Psoas muscle (tissue), 7 donors: ENCODE measurements at regions not wholly inside any gene's neighbourhood (a gene's known extent, or its start where the extent isn't known, plus 50 kb on each side); places are given as distances from the start of the nearest gene placed in this dataset.
"Not testable (repeated sequence)": the region's sequence is repeated elsewhere in the genome, so short reads cannot be mapped to it uniquely, and the experiment has no call there.

ENCODE experiments used
- ATAC-seq, 4 donors: fragments of 200-7000 bp; cut with Tn5 transposase; one replicate each; pipeline ENCODE4 v1.9.1; 2020; ENCODE audit warnings: moderate library complexity in 3 of 4, mild to moderate bottlenecking in 2 of 4
- DNase-seq, 2 donors: peaks; one replicate each; pipeline ENCODE4 v3.0.0-alpha.2; 2020
- H3K27ac ChIP-seq: fragments of 200-600 bp; one replicate; pipeline ENCODE4 v1.8.0; 2022
- H3K27me3 ChIP-seq, 3 donors: fragments of 200-600 bp in 1 of 3; one replicate each; pipeline versions ENCODE4 v1.6.1 to v1.8.0; 2013 to 2022; ENCODE audit warnings: low read length in 2 of 3, mild to moderate bottlenecking in 2 of 3, moderate library complexity in 1 of 3; ENCODE audit not compliant: insufficient read depth in 3 of 3
- H3K36me3 ChIP-seq, 2 donors: fragments of 200-600 bp in 1 of 2; one replicate each; pipeline versions ENCODE4 v1.6.1 to v1.8.0; 2013 to 2022; ENCODE audit warnings: low read depth in 1 of 2, mild to moderate bottlenecking in 1 of 2, moderate library complexity in 1 of 2; ENCODE audit not compliant: insufficient read depth in 1 of 2
- H3K4me1 ChIP-seq: fragments of 200-600 bp; one replicate; pipeline ENCODE4 v1.8.0; 2022
- H3K4me3 ChIP-seq: fragments of 200-600 bp; one replicate; pipeline ENCODE4 v1.8.0; 2022; ENCODE audit warnings: mild to moderate bottlenecking
- H3K9me3 ChIP-seq: fragments of 200-600 bp; one replicate; pipeline ENCODE4 v1.8.0; 2022
- WGBS, 3 donors: extraction: QIAGEN DNeasy Blood & Tissue Kit; methylation state at CpG; one replicate each; pipeline versions ENCODE4 v1.1.6 to v1.1.7; 2013; 5-methylcytosine and 5-hydroxymethylcytosine counted together
- intact Hi-C, 2 donors: fragments of 100-400 bp; cut with DNase I; formaldehyde crosslinking; loops; one replicate each; pipeline versions ENCODE4 v1.11.0 to v1.14.2; 2022
- TF ChIP-seq, protein P1 (sequence below): fragments of 200-600 bp; IDR thresholded peaks from one replicate; pipeline ENCODE4 v1.8.0; 2022; ENCODE audit warnings: antibody characterized with exemption
- donor health status: healthy with polysubstance abuse.
- donor health status: DM: no; HTN: no; CAD: no; lungs with moderate emphysema.
- donor health status: Bipolar disorder and iron deficiency.
- donor health status: healthy.
- donor health status: DM: yes; HTN: yes; CAD: no.
- donor health status: DM: no; HTN: no; CAD: no.
- donor health status: DM: yes; HTN: yes; CAD: no.

DNA sequence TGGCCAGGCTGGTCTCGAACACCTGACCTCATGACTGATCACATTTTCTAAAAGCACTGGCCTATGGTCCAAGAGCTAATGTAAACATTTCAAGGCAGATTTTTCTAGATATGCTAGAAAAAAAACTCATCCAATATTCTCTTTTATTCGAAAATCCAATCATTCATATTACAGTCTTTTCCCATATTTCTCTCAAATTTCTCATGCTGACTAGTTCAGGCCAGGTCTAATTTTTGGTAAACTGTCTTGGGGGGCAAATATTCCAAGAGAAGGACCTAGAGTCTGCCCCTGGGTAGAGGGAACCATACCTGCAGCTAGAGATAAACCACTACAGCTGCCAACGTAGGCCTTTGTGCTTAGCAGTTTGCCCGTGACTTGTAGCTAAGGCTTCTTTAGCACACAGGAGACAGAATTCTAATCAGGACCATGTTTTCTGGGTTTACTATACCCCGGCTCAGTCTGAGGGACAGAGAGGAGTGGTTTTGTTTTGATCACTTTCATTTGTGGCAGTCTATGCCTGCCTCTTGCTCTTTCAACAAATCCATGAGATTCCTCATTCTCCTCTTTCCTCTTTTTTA, 71.8 kb upstream of the CITED2 start:
- ATAC-seq (no peak), DNase-seq (no peak)
- 89 to 97% (median 96%) methylated on average over 5 of the region's 5 CpGs for WGBS, 3 donors
- TF ChIP-seq, protein P1, sequence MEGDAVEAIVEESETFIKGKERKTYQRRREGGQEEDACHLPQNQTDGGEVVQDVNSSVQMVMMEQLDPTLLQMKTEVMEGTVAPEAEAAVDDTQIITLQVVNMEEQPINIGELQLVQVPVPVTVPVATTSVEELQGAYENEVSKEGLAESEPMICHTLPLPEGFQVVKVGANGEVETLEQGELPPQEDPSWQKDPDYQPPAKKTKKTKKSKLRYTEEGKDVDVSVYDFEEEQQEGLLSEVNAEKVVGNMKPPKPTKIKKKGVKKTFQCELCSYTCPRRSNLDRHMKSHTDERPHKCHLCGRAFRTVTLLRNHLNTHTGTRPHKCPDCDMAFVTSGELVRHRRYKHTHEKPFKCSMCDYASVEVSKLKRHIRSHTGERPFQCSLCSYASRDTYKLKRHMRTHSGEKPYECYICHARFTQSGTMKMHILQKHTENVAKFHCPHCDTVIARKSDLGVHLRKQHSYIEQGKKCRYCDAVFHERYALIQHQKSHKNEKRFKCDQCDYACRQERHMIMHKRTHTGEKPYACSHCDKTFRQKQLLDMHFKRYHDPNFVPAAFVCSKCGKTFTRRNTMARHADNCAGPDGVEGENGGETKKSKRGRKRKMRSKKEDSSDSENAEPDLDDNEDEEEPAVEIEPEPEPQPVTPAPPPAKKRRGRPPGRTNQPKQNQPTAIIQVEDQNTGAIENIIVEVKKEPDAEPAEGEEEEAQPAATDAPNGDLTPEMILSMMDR: no peak
- Histone ChIP-seq H3K27me3 (no peaks in the 10 kb centered on the region), H3K36me3 (no peaks in the 10 kb centered on the region), H3K4me3 (no peak overlapping the region), H3K4me1 (no peaks in the 10 kb centered on the region), H3K9me3 (no peaks in the 10 kb centered on the region), H3K27ac (no peak overlapping the region)
- intact Hi-C loops: no loop called here

DNA sequence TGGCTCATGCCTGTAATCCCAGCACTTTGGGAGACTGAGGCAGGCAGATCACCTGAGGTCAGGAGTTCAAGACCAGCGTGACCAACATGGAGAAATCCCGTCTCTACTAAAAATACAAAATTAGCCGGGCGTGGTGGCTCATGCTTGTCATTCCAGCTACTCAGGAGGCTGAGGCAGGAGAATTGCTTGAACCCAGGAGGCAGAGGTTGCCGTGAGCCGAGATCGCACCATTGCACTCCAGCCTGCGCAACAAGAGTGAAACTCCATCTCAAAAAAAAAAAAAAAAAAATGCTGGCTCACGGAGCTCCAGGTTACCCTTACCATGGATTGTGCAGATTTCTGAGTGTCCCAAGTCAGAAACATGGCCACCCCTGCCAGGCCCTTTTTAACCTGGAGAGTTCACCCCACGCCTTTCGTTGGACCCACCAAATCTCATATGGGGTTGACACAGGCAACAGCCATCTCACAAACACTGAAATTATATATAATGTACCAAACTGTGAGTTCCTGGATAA, 69.9 kb upstream of the CITED2 start:
- DNase-seq, H3K4me3 ChIP-seq, H3K27me3 ChIP-seq, intact Hi-C loops, H3K36me3 ChIP-seq, H3K4me1 ChIP-seq, H3K9me3 ChIP-seq, H3K27ac ChIP-seq, ATAC-seq: not testable (repeated sequence)
- WGBS, 3 donors: 94 to 96% (median 94%) methylated on average over 11 of the region's 11 CpGs

DNA sequence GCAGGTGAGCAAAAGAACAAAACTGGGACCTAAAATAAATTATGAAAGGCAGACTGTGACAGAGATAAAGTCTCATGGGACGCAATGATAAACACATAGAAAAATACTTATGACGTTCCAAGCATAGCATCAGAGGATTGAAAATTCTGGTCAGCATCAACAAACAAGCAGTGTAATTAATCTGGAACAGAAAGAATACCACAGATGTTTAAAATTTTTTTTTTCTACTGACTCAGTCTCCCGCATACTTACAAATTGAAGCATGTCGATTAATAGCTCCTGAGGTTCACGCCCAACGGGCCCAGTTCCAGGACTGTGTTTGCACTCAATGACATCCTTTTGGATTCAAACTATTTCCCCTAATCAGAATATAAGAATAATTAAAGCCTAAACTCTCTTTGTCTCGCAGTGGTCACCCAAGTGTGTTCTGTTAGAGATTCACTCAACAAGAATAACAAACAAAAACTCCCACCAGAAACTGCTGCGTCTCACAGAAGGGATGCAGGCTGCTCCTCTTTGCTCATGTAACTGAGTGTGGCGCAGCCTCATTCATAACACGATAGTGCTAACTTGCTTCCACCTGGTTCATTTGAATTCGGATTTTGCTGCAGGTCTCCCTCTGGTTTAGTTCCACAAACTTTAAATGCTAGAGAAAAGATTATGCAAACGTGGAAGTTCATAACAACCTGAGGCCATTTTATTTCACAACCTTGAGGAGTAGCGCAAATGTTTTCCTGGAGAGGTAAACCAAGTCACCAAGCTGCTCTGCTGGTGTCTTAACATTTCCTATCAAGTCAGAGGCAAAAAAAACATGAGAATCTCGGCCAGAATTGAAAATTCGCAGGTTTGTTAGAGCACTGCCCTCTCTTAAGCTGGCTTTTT, 69.0 kb upstream of the CITED2 start:
- intact Hi-C loops: no loop called here
- no peaks in the 10 kb centered on the region for H3K36me3 ChIP-seq

DNA sequence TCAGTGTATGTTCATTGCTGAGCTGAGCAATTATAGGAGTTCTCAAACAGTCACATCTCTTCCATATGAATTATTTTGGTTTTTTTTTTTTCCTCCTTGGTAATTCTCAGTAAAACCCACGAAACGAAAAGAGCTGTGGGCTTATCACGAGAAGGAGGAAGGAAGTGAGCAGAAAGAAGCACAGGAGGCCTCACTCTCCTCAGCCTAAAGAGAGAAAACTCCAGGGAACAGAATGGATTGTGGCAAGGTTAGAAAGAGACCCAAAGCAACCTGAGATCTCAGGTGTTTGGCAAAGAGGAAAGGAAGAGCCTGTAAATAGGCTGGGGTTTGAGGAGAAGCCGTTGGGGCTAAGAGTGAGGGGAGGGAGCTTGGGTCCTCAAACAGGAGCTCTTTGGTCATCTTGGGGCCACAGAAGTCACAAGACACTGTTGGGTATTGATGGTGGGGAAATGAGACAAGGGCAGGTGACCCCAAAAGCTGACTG, 67.8 kb upstream of the CITED2 start:
- Histone ChIP-seq H3K4me3 (no peak overlapping the region), H3K4me1 (no peaks in the 10 kb centered on the region), H3K27ac (no peak overlapping the region), H3K9me3 (no peaks in the 10 kb centered on the region), H3K36me3 (no peaks in the 10 kb centered on the region), H3K27me3 (no peaks in the 10 kb centered on the region)
- intact Hi-C loops: no loop called here
- no peak for DNase-seq
- ATAC-seq: no peak
- WGBS, 3 donors: 63 to 80% (median 67%) methylated on average over 4 of the region's 4 CpGs
- TF ChIP-seq, protein P1: no peak

More for the DNA sequence above, 69.0 kb upstream of the CITED2 start:
- no peak for DNase-seq
- H3K4me3 ChIP-seq: no peak overlapping the region
- ATAC-seq: no peak
- H3K9me3 ChIP-seq: no peaks in the 10 kb centered on the region
- WGBS, 3 donors: 66 to 72% (median 70%) methylated on average over 15 of the region's 15 CpGs
- TF ChIP-seq, protein P1: no peak
- no peaks in the 10 kb centered on the region for H3K27me3 ChIP-seq
- H3K4me1 ChIP-seq: no peaks in the 10 kb centered on the region
- no peak overlapping the region for H3K27ac ChIP-seq

DNA sequence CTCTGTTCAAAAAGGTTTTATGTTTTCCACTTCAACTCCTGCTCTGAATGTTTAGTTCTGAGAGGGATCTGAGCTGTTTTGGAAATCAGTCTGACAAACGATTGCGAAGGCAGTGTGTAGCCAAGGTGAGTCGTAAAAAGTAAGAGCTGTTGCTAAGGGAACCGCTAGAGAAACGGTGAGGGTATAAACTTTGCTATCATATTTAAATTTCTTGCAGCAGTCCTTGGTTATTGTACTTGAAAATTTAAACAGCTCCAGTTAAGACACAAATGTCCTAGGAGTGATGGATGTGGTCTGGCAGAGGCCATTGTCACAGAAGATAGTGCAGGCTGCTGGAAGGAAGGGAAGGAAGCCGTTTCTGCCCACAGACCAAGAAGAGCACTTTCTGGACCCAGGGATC, 64.9 kb upstream of the CITED2 start:
- H3K36me3 ChIP-seq: no peaks in the 10 kb centered on the region
- H3K27ac ChIP-seq: no peak overlapping the region
- WGBS, 3 donors: 72 to 74% (median 73%) methylated on average over 6 of the region's 6 CpGs
- no peak overlapping the region for H3K4me3 ChIP-seq
- TF ChIP-seq, protein P1: no peak
- DNase-seq (no peak), ATAC-seq (no peak)
- no peaks in the 10 kb centered on the region for H3K9me3 ChIP-seq
- intact Hi-C loops: no loop called here
- H3K4me1 ChIP-seq: no peaks in the 10 kb centered on the region
- no peaks in the 10 kb centered on the region for H3K27me3 ChIP-seq
